ENCODE measurements at regions not wholly inside any gene's neighbourhood (a gene's known extent, or its start where the extent isn't known, plus 50 kb on each side); places are given as distances from the start of the nearest gene placed in this dataset.
"Not testable (repeated sequence)": the region's sequence is repeated elsewhere in the genome, so short reads cannot be mapped to it uniquely, and the experiment has no call there.

DNA sequence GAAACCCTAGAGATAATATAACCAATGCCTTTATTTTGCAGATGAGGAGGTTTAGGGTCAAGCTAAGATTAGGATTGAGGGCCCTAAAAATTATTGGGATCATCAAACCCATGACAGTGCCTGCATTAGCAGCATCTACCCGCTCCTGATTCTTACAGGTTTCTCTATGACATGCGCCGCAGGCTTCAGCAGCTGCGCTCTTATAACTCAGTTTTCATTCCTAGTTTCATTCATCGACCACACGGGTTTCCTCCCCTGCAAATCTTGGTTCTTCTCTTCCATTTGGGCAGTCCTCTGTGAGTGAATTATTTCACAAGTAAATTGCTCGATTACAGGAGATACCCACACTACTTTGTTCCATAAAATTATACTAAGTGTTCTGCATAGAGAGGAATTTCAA lies 137.2 kb downstream of the SLC24A2 start:
- no peak for DNase-seq (ENCODE audit: low spot score)

- DNase-seq (ENCODE audit: low spot score) = no peak
Observed at GRCh38 chr9:19650312-19650711, 138.5 kb downstream of the SLC24A2 start.

- no peak for DNase-seq (ENCODE audit: low spot score)
Observed at GRCh38 chr9:19649336-19650041, 139.3 kb downstream of the SLC24A2 start.

DNA sequence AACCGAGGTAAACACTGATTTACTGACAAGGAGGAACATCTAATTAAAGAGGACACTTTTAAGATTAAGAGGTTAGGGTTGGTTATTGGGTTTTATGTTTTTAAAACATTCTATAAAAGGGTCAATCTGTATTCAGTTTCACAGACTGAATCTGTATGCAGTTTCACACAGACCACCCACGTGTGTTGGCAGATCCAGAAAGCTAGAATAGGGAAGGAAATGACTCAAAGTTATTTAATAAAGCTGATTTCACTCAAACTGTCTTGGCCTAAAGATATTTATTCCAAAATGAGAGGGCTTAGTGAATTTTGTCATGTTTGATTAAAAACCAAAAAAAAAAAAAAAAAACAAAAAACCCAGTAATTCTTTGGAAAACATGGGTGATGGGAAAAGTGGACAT lies 140.2 kb downstream of the SLC24A2 start:
- DNase-seq (ENCODE audit: low spot score) = no peak

DNA sequence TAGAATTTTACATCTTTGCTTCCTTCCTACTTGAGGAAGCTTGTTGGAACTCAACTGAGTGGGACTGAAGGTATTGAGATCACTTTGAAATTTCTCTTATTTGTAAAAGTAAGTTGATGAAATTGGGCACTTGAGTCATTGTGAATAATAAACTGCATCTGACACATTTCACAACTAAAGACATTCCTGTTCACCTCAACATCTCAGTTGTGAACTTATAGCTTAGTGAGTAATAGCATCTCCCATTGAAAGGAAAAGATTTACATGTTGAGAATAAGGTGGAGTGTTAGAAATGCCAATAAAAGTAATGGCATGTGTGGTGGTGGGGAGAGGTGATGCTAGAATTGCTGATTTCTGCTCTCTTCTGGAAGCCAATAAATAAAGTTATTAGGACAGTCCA lies 145.0 kb downstream of the SLC24A2 start:
- no peak for DNase-seq (ENCODE audit: low spot score)

GRCh38 chr9:19642256-19642655 lies 146.6 kb downstream of the SLC24A2 start:
- no peak for DNase-seq (ENCODE audit: low spot score)

GRCh38 chr9:19641046-19641445 lies 147.8 kb downstream of the SLC24A2 start:
- DNase-seq (ENCODE audit: low spot score) = no peak

DNA sequence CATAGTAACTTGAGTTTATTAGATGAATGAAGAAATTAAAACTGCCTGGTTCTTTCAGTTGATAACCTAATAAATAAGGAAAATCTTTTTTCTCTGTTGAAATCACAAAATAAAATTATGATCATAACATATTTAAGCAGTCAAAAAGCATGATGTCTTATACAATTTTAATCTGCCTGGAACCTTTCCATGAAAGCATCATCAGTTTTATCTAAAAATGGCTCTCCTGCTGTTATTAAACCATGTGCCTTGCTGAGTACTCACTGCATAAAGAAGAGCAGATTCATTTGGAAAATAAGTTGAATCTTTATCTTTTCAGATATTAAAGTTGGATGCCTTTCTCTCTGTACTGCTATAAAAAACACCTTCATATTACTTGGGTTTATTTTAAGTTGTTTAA lies 148.8 kb downstream of the SLC24A2 start:
- no peak for DNase-seq (ENCODE audit: low spot score)

GRCh38 chr9:19637084-19637483 lies 151.8 kb downstream of the SLC24A2 start:
- no peak for DNase-seq (ENCODE audit: low spot score)

GRCh38 chr9:19634881-19635280 lies 154.0 kb downstream of the SLC24A2 start:
- no peak for DNase-seq (ENCODE audit: low spot score)

- DNase-seq (ENCODE audit: low spot score) = no peak
Observed at GRCh38 chr9:19631181-19631580, 157.7 kb downstream of the SLC24A2 start.

DNA sequence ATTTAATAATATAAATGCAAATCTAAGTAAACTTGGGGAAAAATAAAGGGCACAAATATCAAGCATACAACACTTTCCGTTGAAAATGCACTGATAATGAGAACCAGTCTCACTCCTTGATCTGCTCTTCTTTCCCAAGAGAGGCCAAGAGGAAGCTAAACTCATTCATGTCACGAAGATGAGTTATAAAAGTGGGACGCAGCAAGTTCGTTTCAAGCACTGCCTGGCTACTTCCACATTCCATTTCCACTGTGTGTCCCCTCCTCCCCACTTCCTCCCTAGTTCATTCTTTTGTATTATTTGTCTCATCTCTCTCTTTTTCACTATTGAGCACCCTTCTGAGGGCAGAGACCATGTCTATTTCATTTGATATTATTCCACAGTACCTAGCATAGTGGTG lies 158.1 kb downstream of the SLC24A2 start:
- no peak for DNase-seq (ENCODE audit: low spot score)

GRCh38 chr9:19629488-19629887 lies 159.3 kb downstream of the SLC24A2 start:
- no peak for DNase-seq (ENCODE audit: low spot score)

DNA sequence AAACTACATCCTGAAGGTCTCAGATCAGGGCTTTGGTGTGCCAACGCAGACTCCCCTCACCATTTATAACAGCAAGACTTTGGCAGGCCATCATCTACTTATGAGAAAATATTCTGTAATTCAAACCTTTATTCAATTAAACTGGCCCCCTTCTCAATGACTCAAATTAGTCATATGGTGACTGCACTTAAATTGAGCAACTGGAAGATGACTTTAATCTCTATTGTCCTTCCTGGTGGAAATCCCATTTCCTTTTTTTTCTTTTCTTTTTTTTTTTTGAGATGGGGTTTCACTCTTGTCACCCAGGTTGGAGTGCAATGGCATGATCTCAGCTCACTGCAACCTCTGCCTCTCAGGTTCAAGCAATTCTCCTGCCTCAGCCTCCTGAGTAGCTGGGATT lies 163.4 kb downstream of the SLC24A2 start:
- DNase-seq (ENCODE audit: low spot score) = not testable (repeated sequence)

- no peak for DNase-seq (ENCODE audit: low spot score)
Observed at GRCh38 chr9:19624519-19624918, 164.3 kb downstream of the SLC24A2 start.

GRCh38 chr9:19623941-19624340 lies 164.9 kb downstream of the SLC24A2 start:
- no peak for DNase-seq (ENCODE audit: low spot score)

DNA sequence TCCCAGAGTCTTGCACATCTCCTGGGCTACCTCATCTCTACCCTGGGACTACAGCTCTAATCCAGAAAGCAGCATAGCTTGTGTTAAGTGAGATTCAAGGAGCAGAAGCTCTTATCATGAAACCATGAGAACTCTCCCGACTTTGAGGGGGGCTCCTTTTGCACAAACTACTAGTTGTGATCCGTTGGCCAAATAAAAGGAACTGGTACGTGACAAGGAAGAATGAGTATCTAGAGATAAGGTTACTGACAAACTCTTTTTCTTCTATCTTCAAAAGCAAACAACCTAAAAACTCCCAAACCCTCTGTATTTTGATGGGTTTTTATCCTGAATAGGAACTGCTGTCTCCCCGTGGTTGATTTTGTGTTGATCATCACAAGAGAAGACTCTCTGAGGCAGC lies 168.5 kb downstream of the SLC24A2 start:
- DNase-seq (ENCODE audit: low spot score) = no peak

DNA sequence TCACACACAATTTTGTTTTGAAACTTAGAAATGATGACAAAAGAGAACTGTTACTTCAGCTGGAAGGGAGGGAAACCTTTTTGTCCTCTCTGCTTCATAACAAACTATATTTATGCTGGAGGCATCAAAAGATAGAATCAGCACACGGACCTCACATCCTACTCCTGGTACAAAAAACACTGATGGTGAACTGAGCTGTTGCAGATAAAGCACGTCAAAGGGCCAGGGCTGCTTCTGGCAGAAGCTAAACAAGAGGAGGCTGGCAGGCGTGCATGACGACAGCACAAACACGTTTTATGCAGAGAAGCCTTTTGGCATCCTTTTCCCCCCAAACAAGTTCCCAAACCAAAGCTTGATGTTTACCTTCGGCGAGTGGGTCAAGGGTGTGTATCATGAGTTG lies 169.6 kb downstream of the SLC24A2 start:
- DNase-seq (ENCODE audit: low spot score) = no peak

DNA sequence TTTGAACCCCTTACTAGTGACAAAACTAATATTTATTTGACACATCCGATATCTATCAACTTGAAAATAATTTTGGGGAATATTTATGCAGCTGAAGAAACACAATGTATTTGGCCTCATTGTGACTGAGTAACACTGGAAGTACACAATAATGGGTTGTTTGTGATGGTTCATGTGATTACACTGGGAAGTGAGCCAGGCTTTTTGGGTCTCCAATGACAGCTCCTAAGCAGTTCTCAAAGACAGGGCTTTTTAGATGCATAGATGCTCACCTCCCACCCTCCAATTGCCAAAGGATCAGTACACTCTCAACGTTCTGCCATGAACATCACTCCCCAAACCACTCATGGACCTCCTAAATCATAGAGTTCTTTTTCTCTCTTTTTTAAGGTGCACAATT lies 170.0 kb downstream of the SLC24A2 start:
- no peak for DNase-seq (ENCODE audit: low spot score)

- DNase-seq (ENCODE audit: low spot score) = no peak
Observed at GRCh38 chr9:19615036-19615624, 173.7 kb downstream of the SLC24A2 start.

GRCh38 chr9:19614294-19614693 lies 174.5 kb downstream of the SLC24A2 start:
- no peak for DNase-seq (ENCODE audit: low spot score)

GRCh38 chr9:19600538-19600937 lies 188.3 kb downstream of the SLC24A2 start:
- no peak for DNase-seq (ENCODE audit: low spot score)

GRCh38 chr9:19598722-19599121 lies 189.9 kb downstream of the ACER2 start:
- DNase-seq (ENCODE audit: low spot score) = no peak

- no peak for DNase-seq (ENCODE audit: low spot score)
Observed at GRCh38 chr9:19597176-19597575, 188.4 kb downstream of the ACER2 start.

All from activated CD4-positive, alpha-beta T cell treated with anti-CD3 and anti-CD28 coated beads, Interleukin-2, Interleukin-4, amounts not matched to agents 100 ng/mL and 50 ng/mL, durations not matched to agents 16 hours and 8 hours (primary cell).